Limb (tissue), 2 donors: ENCODE measurements at regions not wholly inside any gene's neighbourhood (a gene's known extent, or its start where the extent isn't known, plus 50 kb on each side); places are given as distances from the start of the nearest gene placed in this dataset.

Experiments
- DNase-seq, 2 donors: peaks; one replicate each; pipeline ENCODE4 v3.0.0-alpha.2; 2016; ENCODE audit errors: extremely low spot score in 2 of 2

GRCh38 chrX:22392133-22392948 lies 119.6 kb downstream of the CBLL2 start:
- DNase-seq, result no peak

- no peak for DNase-seq
Observed at GRCh38 chrX:22395372-22395771, 122.7 kb downstream of the CBLL2 start.

GRCh38 chrX:22396408-22396807 lies 123.7 kb downstream of the CBLL2 start:
- DNase-seq, result no peak

- no peak for DNase-seq
Observed at GRCh38 chrX:22397566-22397965, 124.9 kb downstream of the CBLL2 start.

GRCh38 chrX:22399437-22400192 lies 126.9 kb downstream of the CBLL2 start:
- DNase-seq, result no peak

GRCh38 chrX:22404297-22404696 lies 131.6 kb downstream of the CBLL2 start:
- no peak for DNase-seq

GRCh38 chrX:22406201-22406737 lies 133.6 kb downstream of the CBLL2 start:
- no peak for DNase-seq

GRCh38 chrX:22409418-22409817 lies 136.7 kb downstream of the CBLL2 start:
- no peak for DNase-seq

GRCh38 chrX:22424122-22424915 lies 151.6 kb downstream of the CBLL2 start:
- DNase-seq, result no peak

- DNase-seq, result no peak
Observed at GRCh38 chrX:22424919-22425318, 152.2 kb downstream of the CBLL2 start.

GRCh38 chrX:22429704-22430103 lies 157.0 kb downstream of the CBLL2 start:
- no peak for DNase-seq

GRCh38 chrX:22430701-22431100 lies 158.0 kb downstream of the CBLL2 start:
- DNase-seq, result no peak

GRCh38 chrX:22433292-22434070 lies 160.8 kb downstream of the CBLL2 start:
- DNase-seq, result no peak

GRCh38 chrX:22445880-22446279 lies 173.2 kb downstream of the CBLL2 start:
- no peak for DNase-seq

- no peak for DNase-seq
Observed at GRCh38 chrX:22462959-22463358, 190.2 kb downstream of the CBLL2 start.

- no peak for DNase-seq
Observed at GRCh38 chrX:22467571-22467970, 194.9 kb downstream of the CBLL2 start.

- peak in 1 of 2 donors; percentile 38 for DNase-seq
Observed at GRCh38 chrX:22481436-22481835, 208.7 kb downstream of the CBLL2 start.

- no peak for DNase-seq
Observed at GRCh38 chrX:22486296-22486695, 213.6 kb downstream of the CBLL2 start.

- peak in 1 of 2 donors; percentile 14 for DNase-seq
Observed at GRCh38 chrX:22516893-22517292, 244.2 kb downstream of the CBLL2 start.

- no peak for DNase-seq
Observed at GRCh38 chrX:22520128-22520828, 247.6 kb downstream of the CBLL2 start.
